ENCODE measurements at regions not wholly inside any gene's neighbourhood (a gene's known extent, or its start where the extent isn't known, plus 50 kb on each side); places are given as distances from the start of the nearest gene placed in this dataset.

- TF ChIP-seq CTCF (tag by site-specific recombination; IDR thresholded peaks at IDR 0.05) (no peak), PRDM4 (tag by site-specific recombination; IDR thresholded peaks at IDR 0.05) (no peak), HOXD13 (CRISPR knock-in tag; IDR thresholded peaks at IDR 0.05; ENCODE audit: borderline replicate concordance) (no peak)
Measured at GRCh38 chr9:95731876-95732275, 143.6 kb upstream of the ERCC6L2 start.
